ENCODE measurements at regions not wholly inside any gene's neighbourhood (a gene's known extent, or its start where the extent isn't known, plus 50 kb on each side); places are given as distances from the start of the nearest gene placed in this dataset.

DNA sequence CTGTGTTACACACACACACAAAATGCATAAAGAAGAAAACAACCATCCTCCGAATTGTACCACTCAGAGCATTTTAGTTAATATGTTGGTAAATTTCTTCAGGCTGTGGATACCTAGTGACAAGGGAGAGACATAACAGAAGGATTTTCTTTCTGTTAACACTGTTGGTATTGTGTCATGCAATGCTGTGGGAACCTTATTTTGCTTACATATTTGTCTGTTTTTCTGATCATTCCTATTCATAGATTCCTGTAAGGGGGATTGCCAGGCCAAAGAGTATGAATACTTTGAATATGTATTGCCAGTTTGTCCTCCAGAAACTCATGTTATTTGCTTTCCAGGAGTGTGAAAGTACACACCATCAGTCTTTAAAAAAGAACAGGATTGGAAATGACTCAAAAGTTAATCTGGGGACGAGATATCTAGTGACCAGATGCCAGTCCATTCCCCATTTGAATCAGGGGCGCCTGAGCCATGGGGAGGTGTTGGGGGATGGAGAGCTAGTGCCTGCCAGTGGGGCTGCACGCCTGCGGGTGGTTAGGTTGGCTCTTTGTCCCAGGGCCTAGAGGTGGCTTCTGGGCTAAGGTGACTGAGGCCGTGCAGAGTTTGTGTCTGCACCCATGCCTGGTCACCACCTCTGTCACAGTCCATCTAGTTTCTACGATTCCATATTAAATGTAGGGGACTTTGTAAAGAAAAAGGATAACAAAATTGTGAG, 142.0 kb downstream of the PTPN20 start:
- 88% methylated on average over 7 of the region's 7 CpGs for WGBS, 2 donors
- no peak for ATAC-seq (ENCODE audit: insufficient read depth, low FRiP score)

DNA sequence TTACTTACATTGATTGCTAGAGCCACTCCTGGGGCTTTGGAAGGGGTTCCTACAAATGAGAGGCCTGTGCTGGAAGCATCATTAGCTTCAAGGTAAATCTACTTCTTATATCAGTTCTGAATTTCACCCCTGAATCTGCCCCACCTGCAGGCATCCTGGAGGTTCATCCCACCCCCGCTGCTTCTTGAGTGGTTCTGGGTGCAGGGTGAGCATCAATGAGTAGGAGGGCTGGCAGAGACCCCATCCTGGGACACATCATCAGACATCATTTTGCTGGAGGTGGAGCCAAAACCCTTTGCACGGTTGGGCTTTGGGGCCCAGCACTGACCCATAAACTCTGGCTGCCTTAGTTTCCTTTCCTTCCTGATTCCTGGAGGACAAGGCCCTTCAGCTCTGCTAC, 143.7 kb downstream of the PTPN20 start:
- ATAC-seq (ENCODE audit: insufficient read depth, low FRiP score) (no peak), DNase-seq (no peak)
- Histone ChIP-seq H3K4me1 (ENCODE audit: control insufficient read depth in 5 of 5, insufficient read depth in 5 of 5, low read length in 5 of 5) (peaks cover 0 to 28% (median 7%) of the 10 kb centered on the region in 5 donors), H3K27ac (ENCODE audit: low read depth in 1 of 2, low read length in 1 of 2) (no peak overlapping the region), H3K27me3 (ENCODE audit: control insufficient read depth in 3 of 3, insufficient read depth in 3 of 3, low read length in 2 of 3) (no peaks in the 10 kb centered on the region), H3K36me3 (ENCODE audit: control insufficient read depth in 4 of 4, insufficient read depth in 4 of 4, low read length in 4 of 4) (no peaks in the 10 kb centered on the region), H3K9me3 (ENCODE audit: control insufficient read depth in 4 of 4, insufficient read depth in 3 of 4, low read length in 3 of 4) (no peaks in the 10 kb centered on the region), H3K4me3 (no peak overlapping the region), H3K9ac (ENCODE audit: insufficient read depth in 1 of 2, low read length in 2 of 2) (no peak overlapping the region)
- TF ChIP-seq, protein P1, sequence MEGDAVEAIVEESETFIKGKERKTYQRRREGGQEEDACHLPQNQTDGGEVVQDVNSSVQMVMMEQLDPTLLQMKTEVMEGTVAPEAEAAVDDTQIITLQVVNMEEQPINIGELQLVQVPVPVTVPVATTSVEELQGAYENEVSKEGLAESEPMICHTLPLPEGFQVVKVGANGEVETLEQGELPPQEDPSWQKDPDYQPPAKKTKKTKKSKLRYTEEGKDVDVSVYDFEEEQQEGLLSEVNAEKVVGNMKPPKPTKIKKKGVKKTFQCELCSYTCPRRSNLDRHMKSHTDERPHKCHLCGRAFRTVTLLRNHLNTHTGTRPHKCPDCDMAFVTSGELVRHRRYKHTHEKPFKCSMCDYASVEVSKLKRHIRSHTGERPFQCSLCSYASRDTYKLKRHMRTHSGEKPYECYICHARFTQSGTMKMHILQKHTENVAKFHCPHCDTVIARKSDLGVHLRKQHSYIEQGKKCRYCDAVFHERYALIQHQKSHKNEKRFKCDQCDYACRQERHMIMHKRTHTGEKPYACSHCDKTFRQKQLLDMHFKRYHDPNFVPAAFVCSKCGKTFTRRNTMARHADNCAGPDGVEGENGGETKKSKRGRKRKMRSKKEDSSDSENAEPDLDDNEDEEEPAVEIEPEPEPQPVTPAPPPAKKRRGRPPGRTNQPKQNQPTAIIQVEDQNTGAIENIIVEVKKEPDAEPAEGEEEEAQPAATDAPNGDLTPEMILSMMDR (IDR thresholded peaks at IDR 0.05; ENCODE audit: control extremely low read depth, extremely low read depth): no peak
- WGBS, 2 donors: 77 to 89% methylated on average over 2 of the region's 2 CpGs

More for the DNA sequence above, 142.0 kb downstream of the PTPN20 start:
- Histone ChIP-seq H3K36me3 (ENCODE audit: control insufficient read depth in 4 of 4, insufficient read depth in 4 of 4, low read length in 4 of 4) (no peaks in the 10 kb centered on the region), H3K9ac (ENCODE audit: insufficient read depth in 1 of 2, low read length in 2 of 2) (no peak overlapping the region), H3K27ac (ENCODE audit: low read depth in 1 of 2, low read length in 1 of 2) (no peak overlapping the region), H3K4me1 (ENCODE audit: control insufficient read depth in 5 of 5, insufficient read depth in 5 of 5, low read length in 5 of 5) (peaks cover 0 to 42% (median 10%) of the 10 kb centered on the region in 5 donors), H3K4me3 (no peak overlapping the region), H3K9me3 (ENCODE audit: control insufficient read depth in 4 of 4, insufficient read depth in 3 of 4, low read length in 3 of 4) (no peaks in the 10 kb centered on the region), H3K27me3 (ENCODE audit: control insufficient read depth in 3 of 3, insufficient read depth in 3 of 3, low read length in 2 of 3) (no peaks in the 10 kb centered on the region)
- TF ChIP-seq, protein P1 (IDR thresholded peaks at IDR 0.05; ENCODE audit: control extremely low read depth, extremely low read depth): no peak
- no peak for DNase-seq

- Histone ChIP-seq H3K27me3 (ENCODE audit: control insufficient read depth in 3 of 3, insufficient read depth in 3 of 3, low read length in 2 of 3) (no peaks in the 10 kb centered on the region), H3K9me3 (ENCODE audit: control insufficient read depth in 4 of 4, insufficient read depth in 3 of 4, low read length in 3 of 4) (no peaks in the 10 kb centered on the region), H3K4me1 (ENCODE audit: control insufficient read depth in 5 of 5, insufficient read depth in 5 of 5, low read length in 5 of 5) (peaks cover 0 to 21% (median 1%) of the 10 kb centered on the region in 5 donors), H3K4me3 (no peak overlapping the region), H3K27ac (ENCODE audit: low read depth in 1 of 2, low read length in 1 of 2) (no peak overlapping the region), H3K9ac (ENCODE audit: insufficient read depth in 1 of 2, low read length in 2 of 2) (no peak overlapping the region), H3K36me3 (ENCODE audit: control insufficient read depth in 4 of 4, insufficient read depth in 4 of 4, low read length in 4 of 4) (no peaks in the 10 kb centered on the region)
- no peak for DNase-seq
- TF ChIP-seq, protein P1 (IDR thresholded peaks at IDR 0.05; ENCODE audit: control extremely low read depth, extremely low read depth): no peak
- WGBS, 2 donors: 64% methylated on average over 10 of the region's 10 CpGs
- no peak for ATAC-seq (ENCODE audit: insufficient read depth, low FRiP score)
Measured at GRCh38 chr10:47055386-47056246, 144.4 kb downstream of the PTPN20 start.
